ENCODE measurements at regions not wholly inside any gene's neighbourhood (a gene's known extent, or its start where the extent isn't known, plus 50 kb on each side); places are given as distances from the start of the nearest gene placed in this dataset.

GRCh38 chr5:164179406-164179805, 674.0 kb downstream of the MAT2B start:
- TF ChIP-seq CREB5 (CRISPR knock-in tag; IDR thresholded peaks at IDR 0.05; ENCODE audit: low read depth) (no peak), PATZ1 (CRISPR knock-in tag; IDR thresholded peaks at IDR 0.05; ENCODE audit: borderline replicate concordance) (no peak), TOX (CRISPR knock-in tag; IDR thresholded peaks at IDR 0.05; ENCODE audit: borderline replicate concordance) (no peak), ZNF8 (CRISPR knock-in tag; IDR thresholded peaks at IDR 0.05) (no peak), POU6F1 (CRISPR knock-in tag; IDR thresholded peaks at IDR 0.05; ENCODE audit: borderline replicate concordance, low read depth) (no peak), ZFP30 (CRISPR knock-in tag; IDR thresholded peaks at IDR 0.05) (no peak), ISL1 (CRISPR knock-in tag; IDR thresholded peaks at IDR 0.05) (no peak), BACH2 (CRISPR knock-in tag; IDR thresholded peaks at IDR 0.05; ENCODE audit: borderline replicate concordance) (no peak), ESRRG (CRISPR knock-in tag; IDR thresholded peaks at IDR 0.05) (no peak), OSR1 (CRISPR knock-in tag; IDR thresholded peaks at IDR 0.05) (no peak), ZFP3 (CRISPR knock-in tag; IDR thresholded peaks at IDR 0.05) (no peak), ZNF565 (CRISPR knock-in tag; conservative IDR thresholded peaks at IDR 0.05; ENCODE audit: low read depth) (no peak)

All from SK-N-SH treated with all-trans-retinoic acid at 6 μM for 48 hours (cell line).